Uterus (tissue), 3 donors: ENCODE measurements at regions not wholly inside any gene's neighbourhood (a gene's known extent, or its start where the extent isn't known, plus 50 kb on each side); places are given as distances from the start of the nearest gene placed in this dataset.
"Not testable (repeated sequence)": the region's sequence is repeated elsewhere in the genome, so short reads cannot be mapped to it uniquely, and the experiment has no call there.

Source experiments
- DNase-seq, 2 donors: peaks; one replicate each; pipeline ENCODE4 v3.0.0-alpha.2; 2019 to 2020
- H3K27ac ChIP-seq, 2 donors: fragments of 200-600 bp; sonication (generic); 1 replicate in 1 of 2; 2 replicates in 1 of 2; pipeline ENCODE4 v1.5.1; 2016 to 2018
- H3K27me3 ChIP-seq, 2 donors: fragments of 200-600 bp; sonication (generic); one replicate each; pipeline ENCODE4 v1.5.1; 2018 to 2019; ENCODE audit warnings: control low read depth in 1 of 2
- H3K36me3 ChIP-seq, 2 donors: fragments of 200-600 bp; sonication (generic); one replicate each; pipeline ENCODE4 v1.5.1; 2019; ENCODE audit warnings: control low read depth in 1 of 2
- H3K4me1 ChIP-seq, 2 donors: fragments of 200-600 bp; sonication (generic); one replicate each; pipeline ENCODE4 v1.5.1; 2018 to 2019; ENCODE audit warnings: control low read depth in 1 of 2
- H3K4me3 ChIP-seq, 2 donors: fragments of 200-600 bp; sonication (generic); 1 replicate in 1 of 2; 2 replicates in 1 of 2; pipeline ENCODE4 v1.5.1; 2018 to 2019; ENCODE audit warnings: mild to moderate bottlenecking in 1 of 2
- H3K9me3 ChIP-seq, 2 donors: fragments of 200-600 bp; sonication (generic); one replicate each; pipeline ENCODE4 v1.5.1; 2019; ENCODE audit warnings: control low read depth in 1 of 2
- CTCF ChIP-seq, 4 experiments: fragments of 200-600 bp in 2 of 4; fragments of 450-650 bp in 2 of 4; sonication (generic) in 2 of 4; IDR thresholded peaks; one replicate each; pipeline ENCODE4 v1.5.1; 2016 to 2019; ENCODE audit warnings: antibody characterized with exemption in 4 of 4, mild to moderate bottlenecking in 2 of 4, moderate library complexity in 1 of 4
- POLR2A ChIP-seq, 2 donors: fragments of 450-650 bp; IDR thresholded peaks; one replicate each; pipeline ENCODE4 v1.6.1; 2016; ENCODE audit warnings: antibody characterized with exemption in 2 of 2, mild to moderate bottlenecking in 1 of 2, moderate library complexity in 1 of 2
- intact Hi-C: fragments of 100-400 bp; cut with DNase I; formaldehyde crosslinking; loops from one replicate; pipeline ENCODE4 v1.15.1; 2023; ENCODE audit warnings: low total_unique reads
- donor health status: DM: yes; HTN: yes; CAD: no.

DNA sequence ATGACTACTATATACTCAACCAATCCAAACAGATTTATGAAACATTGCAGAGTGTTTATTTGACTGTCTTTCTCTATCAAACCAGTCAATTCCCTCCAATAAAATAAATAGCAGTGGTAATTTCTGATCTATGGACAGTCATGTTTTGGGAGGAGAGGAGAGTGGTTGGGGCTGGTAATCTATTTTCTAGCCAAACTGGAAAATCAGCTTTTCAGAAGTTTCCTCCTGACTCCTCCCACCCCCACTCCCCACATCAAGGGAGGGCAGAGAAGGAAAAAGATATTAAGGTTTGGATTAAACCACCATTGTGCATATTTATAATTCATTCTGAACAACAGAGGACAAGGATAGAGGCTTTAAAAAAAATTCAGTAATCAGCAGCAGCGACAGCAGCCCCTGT is 69.4 kb upstream of the SOX13 start:
- Histone ChIP-seq H3K9me3 (no peaks in the 10 kb centered on the region), H3K36me3 (no peaks in the 10 kb centered on the region), H3K27ac (no peak overlapping the region), H3K4me3 (no peak overlapping the region), H3K27me3 (no peaks in the 10 kb centered on the region), H3K4me1 (no peaks in the 10 kb centered on the region)
- no peak for DNase-seq
- intact Hi-C loops, result no loop called here
- TF ChIP-seq CTCF (IDR thresholded peaks at IDR 0.05) (no peak), POLR2A (IDR thresholded peaks at IDR 0.05) (no peak)

DNA sequence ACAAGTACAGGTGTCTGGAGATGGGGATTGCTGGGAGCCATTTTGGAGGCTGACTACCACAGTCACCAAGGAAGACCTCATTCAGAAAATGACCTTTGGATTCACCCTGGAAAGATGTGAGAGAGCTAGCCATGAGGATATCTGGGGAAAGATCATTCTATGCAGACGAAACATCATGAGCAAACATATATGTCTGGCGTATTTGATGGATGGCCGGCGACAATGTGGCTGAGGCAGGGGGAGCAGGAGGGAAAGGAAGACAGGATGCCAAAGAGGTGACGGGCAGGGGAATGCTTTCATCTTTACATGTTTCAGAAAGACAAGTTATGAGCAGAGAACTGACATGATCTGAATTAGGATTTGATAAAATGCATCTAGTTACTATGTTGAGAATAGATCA is 61.5 kb upstream of the SOX13 start:
- no peaks in the 10 kb centered on the region for H3K9me3 ChIP-seq

GRCh38 chr1:204013052-204013451 is 59.9 kb upstream of the SOX13 start:
- Histone ChIP-seq H3K4me3 (no peak overlapping the region), H3K27ac (no peak overlapping the region), H3K36me3 (no peaks in the 10 kb centered on the region), H3K27me3 (no peaks in the 10 kb centered on the region), H3K9me3 (no peaks in the 10 kb centered on the region), H3K4me1 (no peaks in the 10 kb centered on the region)
- DNase-seq, result no peak
- intact Hi-C loops, result no loop called here
- TF ChIP-seq POLR2A (IDR thresholded peaks at IDR 0.05) (no peak), CTCF (IDR thresholded peaks at IDR 0.05) (no peak)

More for the DNA sequence above, 61.5 kb upstream of the SOX13 start:
- H3K36me3 ChIP-seq, result no peaks in the 10 kb centered on the region
- DNase-seq, result no peak
- H3K27ac ChIP-seq, result no peak overlapping the region
- H3K4me3 ChIP-seq, result no peak overlapping the region
- intact Hi-C loops, result no loop called here
- no peak for TF ChIP-seq CTCF (IDR thresholded peaks at IDR 0.05)
- H3K4me1 ChIP-seq, result no peaks in the 10 kb centered on the region
- H3K27me3 ChIP-seq, result no peaks in the 10 kb centered on the region

DNA sequence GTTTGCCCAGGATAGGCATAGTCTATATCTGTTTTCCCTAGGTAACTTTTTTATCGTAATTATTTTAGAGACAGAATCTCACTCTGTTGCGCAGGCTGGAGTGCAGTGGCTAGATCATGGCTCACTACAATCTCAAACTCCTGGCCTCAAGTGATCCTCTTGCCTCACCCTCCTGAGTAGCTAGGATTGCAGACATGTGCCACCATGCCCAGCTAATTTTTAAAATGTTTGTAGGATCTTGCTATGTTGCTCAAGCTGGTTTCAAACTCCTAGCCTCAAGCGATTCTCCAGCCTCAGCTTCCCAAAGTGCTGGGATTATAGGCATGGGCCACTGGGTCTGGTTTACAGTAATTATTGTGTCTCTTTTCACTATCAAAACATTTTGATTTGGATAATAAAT is 58.6 kb upstream of the SOX13 start:
- no peak for DNase-seq
- Histone ChIP-seq H3K4me1 (no peaks in the 10 kb centered on the region), H3K4me3 (no peak overlapping the region), H3K36me3 (no peaks in the 10 kb centered on the region), H3K9me3 (no peaks in the 10 kb centered on the region), H3K27me3 (no peaks in the 10 kb centered on the region), H3K27ac (no peak overlapping the region)
- intact Hi-C loops, result no loop called here
- TF ChIP-seq POLR2A (IDR thresholded peaks at IDR 0.05), result no peak
- no peak for TF ChIP-seq CTCF (IDR thresholded peaks at IDR 0.05)

- H3K27me3 ChIP-seq, H3K36me3 ChIP-seq, intact Hi-C loops, H3K4me1 ChIP-seq, H3K27ac ChIP-seq, DNase-seq, H3K9me3 ChIP-seq, H3K4me3 ChIP-seq: not testable (repeated sequence)
Observed at GRCh38 chr1:204014961-204015360, 58.0 kb upstream of the SOX13 start.

DNA sequence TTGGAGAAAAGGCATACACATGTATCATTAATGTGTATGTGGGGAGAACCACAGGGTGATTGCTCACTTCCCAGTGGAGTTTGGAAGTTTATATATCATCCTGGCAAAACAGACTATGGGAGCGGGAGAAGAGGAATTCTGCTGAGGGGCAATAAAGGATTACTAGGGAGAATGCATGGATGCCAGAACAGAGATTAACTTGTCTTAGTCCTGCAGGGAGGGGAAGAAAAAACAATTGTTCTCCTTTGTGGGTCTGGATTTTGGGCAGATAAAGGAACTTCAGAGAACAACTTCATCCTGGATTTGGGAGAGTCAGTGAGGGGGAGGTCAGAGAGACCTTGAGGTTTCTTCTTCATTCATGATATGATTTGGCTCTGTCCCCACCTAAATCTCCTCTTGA is 55.9 kb upstream of the SOX13 start:
- no peaks in the 10 kb centered on the region for H3K9me3 ChIP-seq
- no peak overlapping the region for H3K27ac ChIP-seq
- intact Hi-C loops, result no loop called here
- no peak overlapping the region for H3K4me3 ChIP-seq
- no peak for TF ChIP-seq CTCF (IDR thresholded peaks at IDR 0.05)
- no peak for TF ChIP-seq POLR2A (IDR thresholded peaks at IDR 0.05)
- no peaks in the 10 kb centered on the region for H3K27me3 ChIP-seq
- DNase-seq, result no peak
- no peaks in the 10 kb centered on the region for H3K4me1 ChIP-seq
- no peaks in the 10 kb centered on the region for H3K36me3 ChIP-seq
